ENCODE measurements at regions not wholly inside any gene's neighbourhood (a gene's known extent, or its start where the extent isn't known, plus 50 kb on each side); places are given as distances from the start of the nearest gene placed in this dataset.

- no peak overlapping the region for H3K4me2 ChIP-seq (ENCODE audit: low read depth, low read length, poor library complexity, severe bottlenecking)
- H3K9ac ChIP-seq (ENCODE audit: low read length), result no peak overlapping the region
- H3F3A ChIP-seq (ENCODE audit: insufficient read depth), result no peaks in the 10 kb centered on the region
- H3K79me2 ChIP-seq (ENCODE audit: insufficient read depth, low read length), result no peaks in the 10 kb centered on the region
- no peak overlapping the region for H3K27ac ChIP-seq (ENCODE audit: low read depth, low read length)
- TF ChIP-seq CTCF (IDR thresholded peaks at IDR 0.05; ENCODE audit: insufficient read depth, low read length, poor library complexity, severe bottlenecking), result no peak
- TF ChIP-seq EZH2phosphoT487 (conservative IDR thresholded peaks at IDR 0.05; ENCODE audit: low read length), result no peak
- H4K20me1 ChIP-seq (ENCODE audit: low read depth, low read length), result no peaks in the 10 kb centered on the region
- no peak overlapping the region for H3K4me3 ChIP-seq (ENCODE audit: insufficient read depth, low read length, poor library complexity, severe bottlenecking)
- H3K36me3 ChIP-seq (ENCODE audit: low read length), result no peaks in the 10 kb centered on the region
- no peaks in the 10 kb centered on the region for H3K27me3 ChIP-seq (ENCODE audit: low read length)
- no peaks in the 10 kb centered on the region for H3K9me2 ChIP-seq (replicated peaks; ENCODE audit: insufficient read depth, low read length)
- H2AFZ ChIP-seq (ENCODE audit: low read depth, low read length, severe bottlenecking), result no peak overlapping the region
- no peaks in the 10 kb centered on the region for H3K9me3 ChIP-seq (ENCODE audit: insufficient read depth, low read length)
Measured at GRCh38 chr16:80265624-80266306, 275.0 kb upstream of the DYNLRB2 start.

GRCh38 chr16:80263848-80264694 is 276.7 kb upstream of the DYNLRB2 start:
- H3K4me3 ChIP-seq (ENCODE audit: insufficient read depth, low read length, poor library complexity, severe bottlenecking), result no peak overlapping the region
- H2AFZ ChIP-seq (ENCODE audit: low read depth, low read length, severe bottlenecking), result no peak overlapping the region
- H3K79me2 ChIP-seq (ENCODE audit: insufficient read depth, low read length), result no peaks in the 10 kb centered on the region
- H3K9me3 ChIP-seq (ENCODE audit: insufficient read depth, low read length), result no peaks in the 10 kb centered on the region
- H3K27ac ChIP-seq (ENCODE audit: low read depth, low read length), result no peak overlapping the region
- H3K36me3 ChIP-seq (ENCODE audit: low read length), result no peaks in the 10 kb centered on the region
- no peak overlapping the region for H3K9ac ChIP-seq (ENCODE audit: low read length)
- H3K4me2 ChIP-seq (ENCODE audit: low read depth, low read length, poor library complexity, severe bottlenecking), result no peak overlapping the region
- H4K20me1 ChIP-seq (ENCODE audit: low read depth, low read length), result no peaks in the 10 kb centered on the region
- H3K9me2 ChIP-seq (replicated peaks; ENCODE audit: insufficient read depth, low read length), result no peaks in the 10 kb centered on the region
- H3K27me3 ChIP-seq (ENCODE audit: low read length), result no peaks in the 10 kb centered on the region
- no peak for TF ChIP-seq EZH2phosphoT487 (conservative IDR thresholded peaks at IDR 0.05; ENCODE audit: low read length)
- no peak for TF ChIP-seq CTCF (IDR thresholded peaks at IDR 0.05; ENCODE audit: insufficient read depth, low read length, poor library complexity, severe bottlenecking)
- H3F3A ChIP-seq (ENCODE audit: insufficient read depth), result no peaks in the 10 kb centered on the region

- Histone ChIP-seq H3K36me3 (ENCODE audit: low read length) (no peaks in the 10 kb centered on the region), H3K4me2 (ENCODE audit: low read depth, low read length, poor library complexity, severe bottlenecking) (no peak overlapping the region), H3K9ac (ENCODE audit: low read length) (no peak overlapping the region), H2AFZ (ENCODE audit: low read depth, low read length, severe bottlenecking) (no peak overlapping the region), H3K79me2 (ENCODE audit: insufficient read depth, low read length) (no peaks in the 10 kb centered on the region), H3F3A (ENCODE audit: insufficient read depth) (no peaks in the 10 kb centered on the region), H3K9me3 (ENCODE audit: insufficient read depth, low read length) (no peaks in the 10 kb centered on the region), H4K20me1 (ENCODE audit: low read depth, low read length) (no peaks in the 10 kb centered on the region), H3K4me3 (ENCODE audit: insufficient read depth, low read length, poor library complexity, severe bottlenecking) (no peak overlapping the region), H3K9me2 (replicated peaks; ENCODE audit: insufficient read depth, low read length) (no peaks in the 10 kb centered on the region), H3K27me3 (ENCODE audit: low read length) (no peaks in the 10 kb centered on the region), H3K27ac (ENCODE audit: low read depth, low read length) (no peak overlapping the region)
- TF ChIP-seq CTCF (IDR thresholded peaks at IDR 0.05; ENCODE audit: insufficient read depth, low read length, poor library complexity, severe bottlenecking) (no peak), EZH2phosphoT487 (conservative IDR thresholded peaks at IDR 0.05; ENCODE audit: low read length) (no peak)
Measured at GRCh38 chr16:80263181-80263823, 277.5 kb upstream of the DYNLRB2 start.

Data from SU-DHL-6 (cell line).